Subcutaneous abdominal adipose tissue (tissue), 5 donors: ENCODE measurements at regions not wholly inside any gene's neighbourhood (a gene's known extent, or its start where the extent isn't known, plus 50 kb on each side); places are given as distances from the start of the nearest gene placed in this dataset.

Source experiments
- H3K27ac ChIP-seq: one replicate; pipeline ENCODE4 v1.7.0; 2013; ENCODE audit warnings: low read depth, mild to moderate bottlenecking, inconsistent platforms, low read length, moderate library complexity
- H3K27me3 ChIP-seq, 5 donors: one replicate each; pipeline ENCODE4 v1.7.0; 2013; ENCODE audit warnings: low read length in 5 of 5, inconsistent platforms in 1 of 5; ENCODE audit not compliant: control insufficient read depth in 5 of 5, insufficient read depth in 4 of 5
- H3K36me3 ChIP-seq, 5 donors: one replicate each; pipeline ENCODE4 v1.7.0; 2013; ENCODE audit warnings: low read length in 5 of 5; ENCODE audit not compliant: control insufficient read depth in 5 of 5, insufficient read depth in 5 of 5
- H3K4me1 ChIP-seq, 5 donors: one replicate each; pipeline ENCODE4 v1.7.0; 2013; ENCODE audit warnings: low read length in 5 of 5, mild to moderate bottlenecking in 3 of 5, moderate library complexity in 1 of 5; ENCODE audit not compliant: control insufficient read depth in 5 of 5, insufficient read depth in 5 of 5
- H3K4me3 ChIP-seq, 5 donors: one replicate each; pipeline ENCODE4 v1.7.0; 2013; ENCODE audit warnings: low read length in 5 of 5, low read depth in 1 of 5
- H3K9ac ChIP-seq, 5 donors: one replicate each; pipeline ENCODE4 v1.7.0; 2013; ENCODE audit warnings: low read length in 5 of 5, mild to moderate bottlenecking in 4 of 5, moderate library complexity in 3 of 5
- H3K9me3 ChIP-seq, 5 donors: one replicate each; pipeline ENCODE4 v1.7.0; 2013; ENCODE audit warnings: low read length in 5 of 5; ENCODE audit not compliant: control insufficient read depth in 5 of 5
- donor health status: healthy.
- donor health status: healthy.
- donor health status: healthy.
- donor health status: healthy.
- donor health status: healthy.

GRCh38 chr2:212665948-212666347, 127.3 kb upstream of the ERBB4 start:
- Histone ChIP-seq H3K36me3 (no peaks in the 10 kb centered on the region), H3K9ac (no peak overlapping the region), H3K4me1 (no peaks in the 10 kb centered on the region), H3K9me3 (no peaks in the 10 kb centered on the region), H3K27ac (no peak overlapping the region), H3K4me3 (no peak overlapping the region), H3K27me3 (no peaks in the 10 kb centered on the region)

- H3K27ac ChIP-seq = no peak overlapping the region
- no peak overlapping the region for H3K4me3 ChIP-seq
- H3K9ac ChIP-seq = no peak overlapping the region
- H3K36me3 ChIP-seq = no peaks in the 10 kb centered on the region
- H3K27me3 ChIP-seq = no peaks in the 10 kb centered on the region
- peaks cover 0 to 9% (median 0%) of the 10 kb centered on the region in 5 donors for H3K9me3 ChIP-seq
- H3K4me1 ChIP-seq = no peaks in the 10 kb centered on the region
Measured at GRCh38 chr2:212659441-212659840, 120.8 kb upstream of the ERBB4 start.

DNA sequence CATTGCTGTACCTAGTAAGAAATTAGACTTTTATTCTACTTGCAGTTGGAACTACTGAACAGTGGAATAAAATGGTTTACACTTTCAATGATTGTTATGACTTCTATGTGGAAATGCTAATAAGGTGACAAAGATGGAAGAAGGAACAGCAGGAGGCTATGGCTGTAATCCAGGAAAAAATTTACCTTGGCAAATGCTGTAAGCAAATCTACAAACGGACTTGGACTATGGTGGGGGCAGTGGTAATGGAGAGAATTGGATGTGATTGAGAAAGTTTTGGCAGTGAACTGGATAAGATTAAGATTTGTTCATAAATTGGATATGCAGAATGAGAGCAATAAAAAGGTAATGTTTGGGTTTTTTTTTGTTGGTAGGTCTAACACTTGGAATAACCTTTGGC, 111.0 kb upstream of the ERBB4 start:
- no peak overlapping the region for H3K9ac ChIP-seq
- H3K4me1 ChIP-seq = no peaks in the 10 kb centered on the region
- peaks cover 0 to 3% (median 0%) of the 10 kb centered on the region in 5 donors for H3K9me3 ChIP-seq
- no peaks in the 10 kb centered on the region for H3K27me3 ChIP-seq
- H3K4me3 ChIP-seq = no peak overlapping the region
- H3K36me3 ChIP-seq = no peaks in the 10 kb centered on the region
- H3K27ac ChIP-seq = no peak overlapping the region

DNA sequence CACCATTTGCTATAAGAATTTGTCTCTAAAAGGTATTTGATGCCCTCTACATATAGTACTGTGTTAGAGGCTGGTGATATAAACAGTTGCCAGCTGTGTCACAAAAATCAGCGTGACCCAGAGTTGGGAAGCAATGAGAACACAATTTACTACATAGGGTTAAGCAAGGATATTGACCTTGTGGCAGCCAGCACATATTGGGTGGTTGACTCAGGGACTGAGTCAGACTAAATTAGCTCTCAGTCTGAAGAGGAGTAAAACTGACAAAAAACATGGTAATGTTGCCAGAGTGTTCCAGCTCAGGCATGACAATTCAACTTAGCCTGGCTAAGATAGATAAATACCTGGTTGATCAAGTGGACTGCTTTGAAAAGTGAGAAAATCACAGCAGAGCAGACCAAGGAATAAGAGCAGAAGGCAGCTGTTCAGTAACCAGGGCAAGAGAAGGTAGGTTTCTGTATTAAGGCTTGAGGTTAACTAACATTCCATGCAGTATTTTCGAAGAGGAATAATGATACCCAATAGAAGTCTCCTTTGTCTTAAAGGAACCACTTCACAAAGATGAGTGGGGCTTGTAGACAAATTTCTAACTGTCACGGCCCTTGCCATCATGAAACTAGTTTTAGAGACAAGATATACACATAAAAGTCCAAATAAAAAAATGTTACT, 108.2 kb upstream of the ERBB4 start:
- H3K27ac ChIP-seq = no peak overlapping the region

GRCh38 chr2:212644195-212644837, 105.7 kb upstream of the ERBB4 start:
- Histone ChIP-seq H3K36me3 (no peaks in the 10 kb centered on the region), H3K4me3 (no peak overlapping the region), H3K9me3 (no peaks in the 10 kb centered on the region), H3K4me1 (no peaks in the 10 kb centered on the region), H3K27me3 (peaks cover 0 to 3% (median 0%) of the 10 kb centered on the region in 5 donors), H3K27ac (no peak overlapping the region), H3K9ac (no peak overlapping the region)

More for the DNA sequence above, 108.2 kb upstream of the ERBB4 start:
- peaks cover 0 to 3% (median 0%) of the 10 kb centered on the region in 5 donors for H3K27me3 ChIP-seq
- H3K9ac ChIP-seq = no peak overlapping the region
- no peaks in the 10 kb centered on the region for H3K4me1 ChIP-seq
- no peak overlapping the region for H3K4me3 ChIP-seq
- H3K9me3 ChIP-seq = no peaks in the 10 kb centered on the region
- no peaks in the 10 kb centered on the region for H3K36me3 ChIP-seq

- Histone ChIP-seq H3K4me1 (no peaks in the 10 kb centered on the region), H3K4me3 (no peak overlapping the region), H3K27me3 (peaks cover 0 to 3% (median 0%) of the 10 kb centered on the region in 5 donors), H3K9me3 (no peaks in the 10 kb centered on the region), H3K9ac (no peak overlapping the region), H3K36me3 (no peaks in the 10 kb centered on the region), H3K27ac (no peak overlapping the region)
Measured at GRCh38 chr2:212640428-212640827, 101.8 kb upstream of the ERBB4 start.

DNA sequence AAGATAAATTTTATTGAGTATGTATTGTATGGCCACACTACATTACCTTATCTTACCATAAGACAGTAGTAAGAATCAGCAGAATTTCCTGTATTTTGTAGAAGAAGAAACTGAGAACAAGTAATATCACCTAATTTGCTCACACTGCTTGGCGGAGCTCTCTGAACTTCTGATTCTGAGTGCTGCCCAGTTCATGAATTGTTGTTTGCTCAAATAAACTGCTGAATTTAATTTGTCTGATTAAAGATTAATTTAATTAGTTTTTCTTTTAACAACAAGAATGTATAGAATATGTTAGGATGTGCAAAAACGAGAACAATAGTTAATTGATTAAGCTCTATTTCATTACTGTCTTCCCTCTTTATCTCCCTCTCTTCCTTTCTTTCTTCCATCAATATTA, 100.1 kb upstream of the ERBB4 start:
- H3K9ac ChIP-seq = no peak overlapping the region
- no peak overlapping the region for H3K27ac ChIP-seq
- H3K4me3 ChIP-seq = no peak overlapping the region
- no peaks in the 10 kb centered on the region for H3K4me1 ChIP-seq
- no peaks in the 10 kb centered on the region for H3K27me3 ChIP-seq
- H3K36me3 ChIP-seq = no peaks in the 10 kb centered on the region
- no peaks in the 10 kb centered on the region for H3K9me3 ChIP-seq

- H3K9ac ChIP-seq = no peak overlapping the region
- no peak overlapping the region for H3K27ac ChIP-seq
- no peaks in the 10 kb centered on the region for H3K36me3 ChIP-seq
- H3K9me3 ChIP-seq = peaks cover 0 to 4% (median 0%) of the 10 kb centered on the region in 5 donors
- no peaks in the 10 kb centered on the region for H3K27me3 ChIP-seq
- H3K4me3 ChIP-seq = no peak overlapping the region
- H3K4me1 ChIP-seq = no peaks in the 10 kb centered on the region
Measured at GRCh38 chr2:212628586-212628985, 90.0 kb upstream of the ERBB4 start.

DNA sequence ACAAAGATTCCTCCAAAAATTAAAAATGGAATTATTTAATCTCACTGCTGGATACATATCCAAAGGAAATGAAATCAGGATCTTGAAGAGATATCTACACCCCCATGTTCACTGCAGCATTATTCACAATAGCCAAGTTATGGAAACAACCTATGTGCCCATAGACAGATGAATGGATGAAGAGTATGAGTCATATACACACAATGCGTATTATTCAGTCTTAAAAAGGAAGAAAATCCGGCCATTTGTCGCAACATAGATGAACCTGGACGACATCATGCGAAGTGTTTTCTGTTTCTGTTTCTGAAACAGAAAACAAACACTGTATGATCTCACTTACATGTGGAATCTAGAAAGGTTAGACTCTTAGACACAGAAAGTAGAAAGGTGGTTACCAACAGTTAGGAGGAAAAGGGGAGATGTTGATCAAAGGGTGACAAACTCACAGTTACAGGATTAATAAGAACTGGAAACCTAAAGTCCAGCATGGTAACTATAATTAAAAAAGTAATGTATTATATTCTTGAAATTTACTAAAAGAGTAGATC, 87.8 kb upstream of the ERBB4 start:
- Histone ChIP-seq H3K27me3 (no peaks in the 10 kb centered on the region), H3K4me3 (no peak overlapping the region), H3K9me3 (peaks cover 0 to 4% (median 0%) of the 10 kb centered on the region in 5 donors), H3K9ac (no peak overlapping the region), H3K36me3 (no peaks in the 10 kb centered on the region), H3K4me1 (no peaks in the 10 kb centered on the region), H3K27ac (no peak overlapping the region)

GRCh38 chr2:212619954-212620353, 81.4 kb upstream of the ERBB4 start:
- Histone ChIP-seq H3K27me3 (no peaks in the 10 kb centered on the region), H3K9me3 (peaks cover 0 to 3% (median 0%) of the 10 kb centered on the region in 5 donors), H3K4me1 (no peaks in the 10 kb centered on the region), H3K4me3 (no peak overlapping the region), H3K36me3 (no peaks in the 10 kb centered on the region), H3K27ac (no peak overlapping the region), H3K9ac (no peak overlapping the region)
